Progenitor cell of endocrine pancreas (in vitro differentiated cells): ENCODE measurements at regions not wholly inside any gene's neighbourhood (a gene's known extent, or its start where the extent isn't known, plus 50 kb on each side); places are given as distances from the start of the nearest gene placed in this dataset.

Source experiments
- DNase-seq: peaks from one replicate; pipeline ENCODE4 v3.0.0; 2021; ENCODE audit warnings: low spot score; ENCODE audit not compliant: unreplicated experiment
- H3K27ac Mint-ChIP-seq: 2 replicates; pipeline ENCODE4 v1.8.0; 2021; ENCODE audit warnings: mild to moderate bottlenecking, moderate library complexity, mixed read lengths
- H3K27me3 Mint-ChIP-seq: 2 replicates; pipeline ENCODE4 v1.8.0; 2021; ENCODE audit warnings: mixed read lengths
- H3K36me3 Mint-ChIP-seq: 2 replicates; pipeline ENCODE4 v1.8.0; 2022; ENCODE audit warnings: mixed read lengths; ENCODE audit not compliant: insufficient read depth
- H3K4me1 Mint-ChIP-seq: 2 replicates; pipeline ENCODE4 v1.8.0; 2021; ENCODE audit warnings: low read depth, mixed read lengths
- H3K4me3 Mint-ChIP-seq: 2 replicates; pipeline ENCODE4 v1.8.0; 2021; ENCODE audit warnings: low read depth, mild to moderate bottlenecking, moderate library complexity, mixed read lengths
- H3K9me3 Mint-ChIP-seq: 2 replicates; pipeline ENCODE4 v1.8.0; 2021; ENCODE audit warnings: low read depth, mixed read lengths
- CTCF ChIP-seq: fragments of 200-600 bp; sonication (generic); IDR thresholded peaks from one replicate; pipeline ENCODE4 v1.5.0; 2021; ENCODE audit warnings: antibody characterized with exemption, mild to moderate bottlenecking; ENCODE audit not compliant: unreplicated experiment

GRCh38 chr16:50994995-50995394 is 156.1 kb downstream of the SALL1 start:
- H3K36me3 Mint-ChIP-seq: no peaks in the 10 kb centered on the region
- H3K4me1 Mint-ChIP-seq: peaks cover 7% of the 10 kb centered on the region
- no peak overlapping the region for H3K4me3 Mint-ChIP-seq
- H3K9me3 Mint-ChIP-seq: no peaks in the 10 kb centered on the region
- peaks cover 19% of the 10 kb centered on the region for H3K27me3 Mint-ChIP-seq
- TF ChIP-seq CTCF: no peak
- H3K27ac Mint-ChIP-seq: no peak overlapping the region
- DNase-seq: no peak

GRCh38 chr16:50992350-50993032 is 158.6 kb downstream of the SALL1 start:
- no peak overlapping the region for H3K4me3 Mint-ChIP-seq
- DNase-seq: no peak
- H3K27me3 Mint-ChIP-seq: peaks cover 26% of the 10 kb centered on the region
- peaks cover 3% of the 10 kb centered on the region for H3K4me1 Mint-ChIP-seq
- no peak for TF ChIP-seq CTCF
- H3K9me3 Mint-ChIP-seq: no peaks in the 10 kb centered on the region
- no peak overlapping the region for H3K27ac Mint-ChIP-seq
- no peaks in the 10 kb centered on the region for H3K36me3 Mint-ChIP-seq

- H3K4me3 Mint-ChIP-seq: no peak overlapping the region
- no peaks in the 10 kb centered on the region for H3K4me1 Mint-ChIP-seq
- DNase-seq: no peak
- TF ChIP-seq CTCF: no peak
- peaks cover 26% of the 10 kb centered on the region for H3K27me3 Mint-ChIP-seq
- H3K9me3 Mint-ChIP-seq: peaks cover 2% of the 10 kb centered on the region
- H3K36me3 Mint-ChIP-seq: no peaks in the 10 kb centered on the region
- no peak overlapping the region for H3K27ac Mint-ChIP-seq
These were observed 159.6 kb downstream of the SALL1 start for GRCh38 chr16:50991436-50991835.

- TF ChIP-seq CTCF: no peak
- DNase-seq: no peak
- Mint-ChIP-seq H3K9me3 (peaks cover 3% of the 10 kb centered on the region), H3K27me3 (peaks cover 26% of the 10 kb centered on the region), H3K36me3 (no peaks in the 10 kb centered on the region), H3K27ac (no peak overlapping the region), H3K4me1 (no peaks in the 10 kb centered on the region), H3K4me3 (no peak overlapping the region)
These were observed 160.1 kb downstream of the SALL1 start for GRCh38 chr16:50991006-50991405.

GRCh38 chr16:50989047-50989446 is 162.0 kb downstream of the SALL1 start:
- DNase-seq: no peak
- H3K36me3 Mint-ChIP-seq: no peaks in the 10 kb centered on the region
- no peak overlapping the region for H3K4me3 Mint-ChIP-seq
- H3K27me3 Mint-ChIP-seq: peaks cover 20% of the 10 kb centered on the region
- TF ChIP-seq CTCF: no peak
- H3K4me1 Mint-ChIP-seq: no peaks in the 10 kb centered on the region
- no peak overlapping the region for H3K27ac Mint-ChIP-seq
- H3K9me3 Mint-ChIP-seq: peaks cover 3% of the 10 kb centered on the region
